K562 (cell line): ENCODE measurements at regions not wholly inside any gene's neighbourhood (a gene's known extent, or its start where the extent isn't known, plus 50 kb on each side); places are given as distances from the start of the nearest gene placed in this dataset.

Experiments used
- ETS1 ChIP-seq: conservative IDR thresholded peaks from 2 replicates; pipeline ENCODE4 v1.6.1; 2011; ENCODE audit warnings: low read depth, mild to moderate bottlenecking, low read length; ENCODE audit not compliant: control insufficient read depth
- SIX5 ChIP-seq, 2 experiments: IDR thresholded peaks; 2 replicates each; pipeline ENCODE4 v1.6.1; 2011; ENCODE audit warnings: low read length in 2 of 2, borderline replicate concordance in 1 of 2, low read depth in 1 of 2, mild to moderate bottlenecking in 1 of 2, moderate library complexity in 1 of 2; ENCODE audit not compliant: insufficient read depth in 1 of 2
- SPI1 ChIP-seq: IDR thresholded peaks from 2 replicates; pipeline ENCODE4 v1.6.1; 2011; ENCODE audit warnings: low read depth, low read length, control low read depth, borderline replicate concordance
- TAF1 ChIP-seq: IDR thresholded peaks from 2 replicates; pipeline ENCODE4 v1.6.1; 2011; ENCODE audit warnings: mild to moderate bottlenecking, low read length, moderate library complexity; ENCODE audit not compliant: insufficient read depth, control insufficient read depth, severe bottlenecking; ENCODE audit errors: extremely low read depth

GRCh38 chr6:86030875-86031274, 388.2 kb upstream of the SYNCRIP start:
- TF ChIP-seq TAF1 (no peak), SIX5 (IDR thresholded peaks at IDR 0.05; ENCODE audit: borderline replicate concordance in 1 of 2, insufficient read depth in 1 of 2, low read depth in 1 of 2, low read length in 2 of 2) (no peak), SPI1 (no peak), ETS1 (no peak)
